MM.1S (cell line): ENCODE measurements at regions not wholly inside any gene's neighbourhood (a gene's known extent, or its start where the extent isn't known, plus 50 kb on each side); places are given as distances from the start of the nearest gene placed in this dataset.

Source experiments
- DNase-seq: peaks from one replicate; pipeline ENCODE4 v3.0.0-alpha.2; 2015
- H2AFZ ChIP-seq: fragments of 300-600 bp; sonication (generic); 2 replicates; pipeline ENCODE4 v1.6.0; 2016; ENCODE audit warnings: antibody characterized with exemption, low read length
- H3F3A ChIP-seq: fragments of 300-600 bp; sonication (generic); 2 replicates; pipeline ENCODE4 v1.6.1; 2016; ENCODE audit warnings: mild to moderate bottlenecking, antibody characterized with exemption, low read length, moderate library complexity, mixed read lengths; ENCODE audit not compliant: insufficient read depth
- H3K27ac ChIP-seq: fragments of 300-600 bp; sonication (generic); 2 replicates; pipeline ENCODE4 v1.5.1; 2016; ENCODE audit warnings: mild to moderate bottlenecking, low read length
- H3K27me3 ChIP-seq: fragments of 300-600 bp; sonication (generic); replicated peaks from 2 replicates; pipeline ENCODE4 v1.6.0; 2016; ENCODE audit warnings: low read length; ENCODE audit not compliant: insufficient read depth
- H3K36me3 ChIP-seq: fragments of 300-600 bp; sonication (generic); replicated peaks from 2 replicates; pipeline ENCODE4 v1.6.1; 2016; ENCODE audit warnings: mild to moderate bottlenecking, low read length, mixed read lengths; ENCODE audit not compliant: insufficient read depth
- H3K4me1 ChIP-seq: fragments of 300-600 bp; sonication (generic); 2 replicates; pipeline ENCODE4 v1.6.1; 2016; ENCODE audit warnings: low read length, mixed read lengths
- H3K4me2 ChIP-seq: fragments of 300-600 bp; sonication (generic); 2 replicates; pipeline ENCODE4 v1.6.0; 2016; ENCODE audit warnings: low read depth, low read length
- H3K4me3 ChIP-seq: fragments of 300-600 bp; sonication (generic); 2 replicates; pipeline ENCODE4 v1.5.1; 2016; ENCODE audit warnings: low read length, mixed read lengths
- H3K79me2 ChIP-seq: fragments of 300-600 bp; sonication (generic); 2 replicates; pipeline ENCODE4 v1.6.1; 2016; ENCODE audit warnings: mixed run types, low read length, mixed read lengths
- H3K9ac ChIP-seq: fragments of 300-600 bp; sonication (generic); 2 replicates; pipeline ENCODE4 v1.6.1; 2016; ENCODE audit warnings: low read length, mixed read lengths
- H3K9me2 ChIP-seq: fragments of 300-600 bp; sonication (generic); replicated peaks from 2 replicates; pipeline ENCODE4 v1.6.1; 2016; ENCODE audit warnings: mild to moderate bottlenecking, low read length, mixed read lengths; ENCODE audit not compliant: insufficient read depth
- H3K9me3 ChIP-seq: fragments of 300-600 bp; sonication (generic); replicated peaks from 2 replicates; pipeline ENCODE4 v1.6.1; 2016; ENCODE audit warnings: mild to moderate bottlenecking, low read length, mixed read lengths; ENCODE audit not compliant: insufficient read depth
- H4K20me1 ChIP-seq: fragments of 300-600 bp; sonication (generic); 2 replicates; pipeline ENCODE4 v1.6.1; 2016; ENCODE audit warnings: mild to moderate bottlenecking, low read length, moderate library complexity, mixed read lengths; ENCODE audit not compliant: insufficient read depth
- EZH2 ChIP-seq: fragments of 300-600 bp; sonication (generic); optimal IDR thresholded peaks from 2 replicates; pipeline ENCODE3; 2017; ENCODE audit warnings: low read depth, mild to moderate bottlenecking, antibody characterized with exemption, low read length, mixed read lengths
- EZH2phosphoT487 ChIP-seq: fragments of 300-600 bp; sonication (generic); IDR thresholded peaks from 2 replicates; pipeline ENCODE4 v1.6.1; 2018; ENCODE audit warnings: antibody characterized with exemption, low read length
- TF ChIP-seq, protein P1 (sequence below): fragments of 300-600 bp; sonication (generic); IDR thresholded peaks from 2 replicates; pipeline ENCODE4 v1.5.1; 2016; ENCODE audit warnings: antibody characterized with exemption, low read length, mixed read lengths

- no peaks in the 10 kb centered on the region for H3K79me2 ChIP-seq
- H3K27ac ChIP-seq, result no peak overlapping the region
- no peak for DNase-seq
- H3K27me3 ChIP-seq, result no peaks in the 10 kb centered on the region
- no peak overlapping the region for H3K4me2 ChIP-seq
- H3K4me1 ChIP-seq, result no peaks in the 10 kb centered on the region
- H3K9me2 ChIP-seq, result no peaks in the 10 kb centered on the region
- H3K36me3 ChIP-seq, result no peaks in the 10 kb centered on the region
- no peaks in the 10 kb centered on the region for H3K9me3 ChIP-seq
- TF ChIP-seq EZH2phosphoT487, result no peak
- no peak for TF ChIP-seq EZH2
- TF ChIP-seq, protein P1, sequence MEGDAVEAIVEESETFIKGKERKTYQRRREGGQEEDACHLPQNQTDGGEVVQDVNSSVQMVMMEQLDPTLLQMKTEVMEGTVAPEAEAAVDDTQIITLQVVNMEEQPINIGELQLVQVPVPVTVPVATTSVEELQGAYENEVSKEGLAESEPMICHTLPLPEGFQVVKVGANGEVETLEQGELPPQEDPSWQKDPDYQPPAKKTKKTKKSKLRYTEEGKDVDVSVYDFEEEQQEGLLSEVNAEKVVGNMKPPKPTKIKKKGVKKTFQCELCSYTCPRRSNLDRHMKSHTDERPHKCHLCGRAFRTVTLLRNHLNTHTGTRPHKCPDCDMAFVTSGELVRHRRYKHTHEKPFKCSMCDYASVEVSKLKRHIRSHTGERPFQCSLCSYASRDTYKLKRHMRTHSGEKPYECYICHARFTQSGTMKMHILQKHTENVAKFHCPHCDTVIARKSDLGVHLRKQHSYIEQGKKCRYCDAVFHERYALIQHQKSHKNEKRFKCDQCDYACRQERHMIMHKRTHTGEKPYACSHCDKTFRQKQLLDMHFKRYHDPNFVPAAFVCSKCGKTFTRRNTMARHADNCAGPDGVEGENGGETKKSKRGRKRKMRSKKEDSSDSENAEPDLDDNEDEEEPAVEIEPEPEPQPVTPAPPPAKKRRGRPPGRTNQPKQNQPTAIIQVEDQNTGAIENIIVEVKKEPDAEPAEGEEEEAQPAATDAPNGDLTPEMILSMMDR, result no peak
- no peak overlapping the region for H2AFZ ChIP-seq
- no peak overlapping the region for H3K4me3 ChIP-seq
- H4K20me1 ChIP-seq, result no peaks in the 10 kb centered on the region
- no peaks in the 10 kb centered on the region for H3F3A ChIP-seq
- no peak overlapping the region for H3K9ac ChIP-seq
Measured at GRCh38 chr5:92977846-92978540, 603.0 kb downstream of the NR2F1-AS1 start.

DNA sequence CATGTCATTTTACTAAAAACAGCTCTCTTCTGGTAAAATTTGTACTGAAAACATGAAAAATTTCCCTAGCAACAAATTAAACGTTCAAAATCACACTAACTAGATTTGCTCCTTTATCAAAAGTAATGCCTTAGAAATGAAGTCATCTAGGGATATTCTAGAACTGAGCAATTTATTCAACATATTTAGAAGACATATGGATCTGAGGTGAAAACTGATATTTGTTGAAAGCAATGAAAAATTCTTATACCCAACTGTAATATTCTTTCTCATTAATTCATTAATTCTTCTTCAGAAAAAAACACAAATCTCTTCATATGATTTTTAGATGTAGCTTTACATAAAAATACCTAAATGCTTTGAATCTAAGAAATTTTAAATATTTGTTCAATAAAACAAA lies 604.9 kb downstream of the NR2F1-AS1 start:
- DNase-seq, result no peak
- Histone ChIP-seq H3K4me3 (no peak overlapping the region), H3K36me3 (no peaks in the 10 kb centered on the region), H3F3A (no peaks in the 10 kb centered on the region), H2AFZ (no peak overlapping the region), H3K9me3 (no peaks in the 10 kb centered on the region), H3K4me2 (no peak overlapping the region), H3K4me1 (no peaks in the 10 kb centered on the region), H3K27ac (no peak overlapping the region), H4K20me1 (no peaks in the 10 kb centered on the region), H3K27me3 (no peaks in the 10 kb centered on the region), H3K9me2 (no peaks in the 10 kb centered on the region), H3K79me2 (no peaks in the 10 kb centered on the region), H3K9ac (no peak overlapping the region)
- TF ChIP-seq EZH2, result no peak

DNA sequence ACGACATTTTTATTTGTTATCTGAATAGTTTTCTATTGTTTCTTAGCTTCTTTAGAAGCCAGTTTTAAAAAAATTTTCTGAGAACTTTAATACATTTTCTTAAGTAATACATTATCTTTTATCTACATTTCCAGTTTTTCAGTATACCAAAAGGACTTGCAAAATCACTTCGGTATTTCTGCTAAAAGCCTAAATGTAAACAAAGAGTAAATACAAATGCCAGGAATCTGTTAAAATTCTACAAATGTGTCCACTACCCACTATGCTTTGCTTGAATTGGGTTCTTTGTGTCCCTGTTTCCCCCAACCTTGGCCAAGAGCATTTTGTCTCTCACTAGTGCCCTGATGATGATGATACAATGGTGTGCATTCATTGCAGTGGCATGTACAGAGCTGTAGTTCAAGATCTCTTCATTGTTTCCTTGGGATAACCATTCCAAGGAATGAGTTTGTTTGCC lies 611.2 kb downstream of the NR2F1-AS1 start:
- no peak overlapping the region for H3K27ac ChIP-seq
- H3K4me3 ChIP-seq, result no peak overlapping the region
- TF ChIP-seq EZH2 (no peak), EZH2phosphoT487 (no peak)

GRCh38 chr5:92969191-92969780 lies 611.7 kb downstream of the NR2F1-AS1 start:
- no peaks in the 10 kb centered on the region for H3K36me3 ChIP-seq
- DNase-seq, result no peak
- no peak overlapping the region for H3K4me2 ChIP-seq
- no peaks in the 10 kb centered on the region for H3K4me1 ChIP-seq
- H3K4me3 ChIP-seq, result no peak overlapping the region
- H3K79me2 ChIP-seq, result no peaks in the 10 kb centered on the region
- H3K27ac ChIP-seq, result no peak overlapping the region
- H4K20me1 ChIP-seq, result no peaks in the 10 kb centered on the region
- no peak overlapping the region for H2AFZ ChIP-seq
- no peaks in the 10 kb centered on the region for H3K9me2 ChIP-seq
- no peaks in the 10 kb centered on the region for H3K27me3 ChIP-seq
- no peak for TF ChIP-seq EZH2phosphoT487
- no peak for TF ChIP-seq EZH2
- TF ChIP-seq, protein P1, result no peak
- H3F3A ChIP-seq, result no peaks in the 10 kb centered on the region
- no peak overlapping the region for H3K9ac ChIP-seq
- H3K9me3 ChIP-seq, result no peaks in the 10 kb centered on the region

More for the DNA sequence above, 611.2 kb downstream of the NR2F1-AS1 start:
- Histone ChIP-seq H3K9me3 (no peaks in the 10 kb centered on the region), H3K27me3 (no peaks in the 10 kb centered on the region), H3K4me2 (no peak overlapping the region), H3F3A (no peaks in the 10 kb centered on the region), H2AFZ (no peak overlapping the region), H3K9ac (no peak overlapping the region), H3K4me1 (no peaks in the 10 kb centered on the region), H3K79me2 (no peaks in the 10 kb centered on the region), H4K20me1 (no peaks in the 10 kb centered on the region), H3K9me2 (no peaks in the 10 kb centered on the region), H3K36me3 (no peaks in the 10 kb centered on the region)
- DNase-seq, result no peak
